ENCODE measurements at regions not wholly inside any gene's neighbourhood (a gene's known extent, or its start where the extent isn't known, plus 50 kb on each side); places are given as distances from the start of the nearest gene placed in this dataset.
A peak's percentile ranks its signal among the peaks of the same experiment; 100 is the strongest.

DNA sequence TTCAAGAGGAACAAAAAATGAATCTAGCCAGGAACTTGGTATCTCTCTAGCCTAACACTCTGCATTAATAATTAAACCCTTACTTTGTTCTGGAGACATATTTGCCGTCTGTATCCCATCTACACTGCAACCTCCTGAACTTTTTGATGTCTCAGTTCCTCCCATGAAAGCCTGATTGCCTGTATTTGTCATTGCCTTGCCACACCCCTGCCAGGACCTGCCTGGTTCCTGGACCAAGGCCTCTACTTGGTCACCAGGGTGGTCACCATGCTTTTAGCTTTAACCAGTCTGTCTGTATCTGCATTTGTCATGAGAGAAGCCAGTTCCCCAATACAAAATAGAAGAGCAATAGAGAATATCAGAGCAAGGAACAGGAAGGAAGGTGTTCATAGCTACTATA lies 58.8 kb upstream of the NOL4 start:
- Histone ChIP-seq H3K4me1 (ENCODE audit: control insufficient read depth in 2 of 3, insufficient read depth in 2 of 3, low read depth in 1 of 3, low read length in 3 of 3) (no peaks in the 10 kb centered on the region), H3K9ac (ENCODE audit: low read length in 3 of 3) (no peak overlapping the region), H3K27me3 (ENCODE audit: control insufficient read depth, insufficient read depth, low read length) (no peaks in the 10 kb centered on the region), H3K9me3 (ENCODE audit: control insufficient read depth in 2 of 3, insufficient read depth in 1 of 3, low read length in 3 of 3) (no peaks in the 10 kb centered on the region), H3K36me3 (ENCODE audit: control insufficient read depth in 2 of 3, insufficient read depth in 3 of 3, low read length in 3 of 3) (no peaks in the 10 kb centered on the region), H3K27ac (ENCODE audit: low read depth in 2 of 2, low read length in 2 of 2) (no peak overlapping the region), H3K4me3 (ENCODE audit: low read length in 3 of 3) (no peak overlapping the region)
- TF ChIP-seq CTCF (IDR thresholded peaks at IDR 0.05; ENCODE audit: borderline replicate concordance, extremely low read depth, insufficient read depth) = no peak
- intact Hi-C loops (cut with DNase I) = no loop called here
- DNase-seq = peak in 1 of 5 donors; percentile 39
- no peak for FAIRE-seq

DNA sequence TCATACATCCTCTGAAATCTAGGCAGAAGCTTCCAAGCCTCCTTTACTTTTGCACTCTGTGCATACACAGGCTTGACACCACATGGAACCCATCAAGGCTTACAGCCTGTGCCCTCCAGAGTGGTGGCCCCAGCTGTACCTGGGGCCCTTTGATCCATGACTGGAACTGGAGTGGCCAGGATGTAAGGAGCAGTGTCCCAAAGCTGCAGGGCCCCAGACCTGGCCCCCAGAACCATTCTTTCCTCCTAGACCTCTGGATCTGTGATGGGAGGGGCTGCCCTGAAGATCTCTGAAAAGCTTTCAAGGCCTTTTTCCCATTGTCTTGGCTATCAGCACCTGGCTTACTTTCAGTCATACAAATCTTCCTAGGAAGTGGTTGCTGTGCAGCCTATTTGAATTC lies 63.1 kb upstream of the NOL4 start:
- DNase-seq = no peak
- H3K4me1 ChIP-seq (ENCODE audit: control insufficient read depth in 2 of 3, insufficient read depth in 2 of 3, low read depth in 1 of 3, low read length in 3 of 3) = no peaks in the 10 kb centered on the region
- no peak for TF ChIP-seq CTCF (IDR thresholded peaks at IDR 0.05; ENCODE audit: borderline replicate concordance, extremely low read depth, insufficient read depth)
- H3K27me3 ChIP-seq (ENCODE audit: control insufficient read depth, insufficient read depth, low read length) = no peaks in the 10 kb centered on the region
- H3K4me3 ChIP-seq (ENCODE audit: low read length in 3 of 3) = no peak overlapping the region
- no peaks in the 10 kb centered on the region for H3K9me3 ChIP-seq (ENCODE audit: control insufficient read depth in 2 of 3, insufficient read depth in 1 of 3, low read length in 3 of 3)
- no peak overlapping the region for H3K9ac ChIP-seq (ENCODE audit: low read length in 3 of 3)
- no peak overlapping the region for H3K27ac ChIP-seq (ENCODE audit: low read depth in 2 of 2, low read length in 2 of 2)
- no peak for FAIRE-seq
- no peaks in the 10 kb centered on the region for H3K36me3 ChIP-seq (ENCODE audit: control insufficient read depth in 2 of 3, insufficient read depth in 3 of 3, low read length in 3 of 3)
- intact Hi-C loops (cut with DNase I) = no loop called here

GRCh38 chr18:34292594-34292993 lies 67.9 kb upstream of the NOL4 start:
- intact Hi-C loops (cut with DNase I) = no loop called here
- no peak for FAIRE-seq

More at GRCh38 chr18:34292594-34292993, 67.9 kb upstream of the NOL4 start:
- no peaks in the 10 kb centered on the region for H3K4me1 ChIP-seq (ENCODE audit: control insufficient read depth in 2 of 3, insufficient read depth in 2 of 3, low read depth in 1 of 3, low read length in 3 of 3)
- H3K36me3 ChIP-seq (ENCODE audit: control insufficient read depth in 2 of 3, insufficient read depth in 3 of 3, low read length in 3 of 3) = no peaks in the 10 kb centered on the region
- no peak for DNase-seq
- no peak for TF ChIP-seq CTCF (IDR thresholded peaks at IDR 0.05; ENCODE audit: borderline replicate concordance, extremely low read depth, insufficient read depth)
- H3K9me3 ChIP-seq (ENCODE audit: control insufficient read depth in 2 of 3, insufficient read depth in 1 of 3, low read length in 3 of 3) = no peaks in the 10 kb centered on the region
- H3K9ac ChIP-seq (ENCODE audit: low read length in 3 of 3) = no peak overlapping the region
- H3K27me3 ChIP-seq (ENCODE audit: control insufficient read depth, insufficient read depth, low read length) = no peaks in the 10 kb centered on the region
- no peak overlapping the region for H3K27ac ChIP-seq (ENCODE audit: low read depth in 2 of 2, low read length in 2 of 2)
- no peak overlapping the region for H3K4me3 ChIP-seq (ENCODE audit: low read length in 3 of 3)

All from kidney (tissue), 13 donors.